ENCODE measurements at regions not wholly inside any gene's neighbourhood (a gene's known extent, or its start where the extent isn't known, plus 50 kb on each side); places are given as distances from the start of the nearest gene placed in this dataset.

DNA sequence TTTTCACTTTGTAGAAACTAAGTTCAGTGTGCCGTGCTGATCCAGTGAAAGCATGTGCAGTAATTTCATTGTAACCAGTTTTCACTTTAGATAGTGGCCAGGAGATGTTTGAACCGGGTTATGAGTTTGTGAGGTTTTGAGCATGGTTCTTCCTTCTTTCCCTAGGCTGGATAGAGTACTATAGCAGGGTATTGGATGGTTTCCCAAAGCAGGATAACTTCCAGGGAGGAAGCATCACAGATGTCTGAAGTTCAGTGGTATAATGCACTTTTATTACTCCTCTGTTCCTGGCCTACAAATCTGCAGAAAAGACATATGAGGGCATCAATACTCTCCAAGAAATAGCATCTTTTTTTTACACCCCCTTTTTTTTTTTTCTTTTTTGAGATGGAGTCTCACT lies 823.1 kb downstream of the USP25 start:
- DNase-seq (ENCODE audit: insufficient read length) (no peak), FAIRE-seq (no peak)
- no peak for TF ChIP-seq POLR2AphosphoS5 (IDR thresholded peaks at IDR 0.05; ENCODE audit: low read depth, low read length)
- no peak for TF ChIP-seq TAF1 (IDR thresholded peaks at IDR 0.05; ENCODE audit: borderline replicate concordance, low read depth, low read length)
- no peak for TF ChIP-seq POLR2A (IDR thresholded peaks at IDR 0.05; ENCODE audit: low read depth, low read length)

- TF ChIP-seq POLR2AphosphoS5 (IDR thresholded peaks at IDR 0.05; ENCODE audit: low read depth, low read length): no peak
- TF ChIP-seq TAF1 (IDR thresholded peaks at IDR 0.05; ENCODE audit: borderline replicate concordance, low read depth, low read length): no peak
- TF ChIP-seq POLR2A (IDR thresholded peaks at IDR 0.05; ENCODE audit: low read depth, low read length): no peak
- FAIRE-seq: no peak
These were observed 824.7 kb downstream of the USP25 start for GRCh38 chr21:16554503-16554902.

GRCh38 chr21:16563116-16563515 lies 833.3 kb downstream of the USP25 start:
- DNase-seq (ENCODE audit: insufficient read length) (no peak), FAIRE-seq (no peak)
- TF ChIP-seq POLR2A (IDR thresholded peaks at IDR 0.05; ENCODE audit: low read depth, low read length) (no peak), POLR2AphosphoS5 (IDR thresholded peaks at IDR 0.05; ENCODE audit: low read depth, low read length) (no peak), TAF1 (IDR thresholded peaks at IDR 0.05; ENCODE audit: borderline replicate concordance, low read depth, low read length) (no peak)

More at GRCh38 chr21:16554503-16554902, 824.7 kb downstream of the USP25 start:
- DNase-seq (ENCODE audit: insufficient read length): no peak

DNA sequence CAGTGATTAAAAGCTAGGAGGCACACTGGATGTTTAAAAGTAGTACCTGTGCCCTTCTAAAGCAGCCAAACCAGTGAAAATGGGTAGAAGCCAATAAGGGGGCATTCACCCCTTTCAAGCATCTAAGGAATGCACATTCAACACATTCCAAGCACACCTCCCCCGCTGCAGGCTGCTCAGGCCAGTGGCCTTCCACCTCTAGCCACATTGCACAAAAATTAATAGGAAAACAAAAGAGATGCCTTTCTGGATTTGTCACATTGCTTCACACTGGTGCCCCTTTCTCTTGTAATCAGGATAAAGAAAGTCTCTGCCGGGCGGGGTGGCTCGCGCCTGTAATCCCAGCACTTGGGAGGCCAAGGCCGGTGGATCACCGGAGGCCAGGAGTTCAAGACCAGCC lies 834.0 kb downstream of the USP25 start:
- no peak for DNase-seq (ENCODE audit: insufficient read length)
- FAIRE-seq: no peak
- TF ChIP-seq TAF1 (IDR thresholded peaks at IDR 0.05; ENCODE audit: borderline replicate concordance, low read depth, low read length) (no peak), POLR2AphosphoS5 (IDR thresholded peaks at IDR 0.05; ENCODE audit: low read depth, low read length) (no peak), POLR2A (IDR thresholded peaks at IDR 0.05; ENCODE audit: low read depth, low read length) (no peak)

DNA sequence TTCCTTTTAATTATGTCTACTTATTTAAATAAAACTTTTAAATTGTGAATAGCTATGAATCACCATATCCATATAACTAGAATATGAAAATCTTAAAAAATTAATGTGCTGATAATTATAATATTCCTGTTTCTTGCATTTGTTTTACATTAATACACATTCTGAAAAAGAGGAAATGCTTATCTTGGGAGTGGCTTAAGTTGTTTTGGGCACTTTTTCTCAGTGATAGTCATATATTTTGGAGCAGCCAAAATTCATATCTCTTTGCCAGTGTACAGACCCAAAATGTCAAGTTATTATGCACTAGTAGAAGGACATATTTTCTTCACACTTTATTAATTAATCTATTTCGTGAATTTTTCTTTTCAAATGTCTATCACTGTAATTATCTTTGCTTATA lies 838.5 kb downstream of the USP25 start:
- FAIRE-seq: no peak

GRCh38 chr21:16568661-16569060 lies 838.9 kb downstream of the USP25 start:
- TF ChIP-seq TAF1 (IDR thresholded peaks at IDR 0.05; ENCODE audit: borderline replicate concordance, low read depth, low read length): no peak
- no peak for TF ChIP-seq POLR2A (IDR thresholded peaks at IDR 0.05; ENCODE audit: low read depth, low read length)
- TF ChIP-seq POLR2AphosphoS5 (IDR thresholded peaks at IDR 0.05; ENCODE audit: low read depth, low read length): no peak
- FAIRE-seq (no peak), DNase-seq (ENCODE audit: insufficient read length) (no peak)

More for the DNA sequence above, 838.5 kb downstream of the USP25 start:
- TF ChIP-seq POLR2A (IDR thresholded peaks at IDR 0.05; ENCODE audit: low read depth, low read length): no peak
- no peak for TF ChIP-seq TAF1 (IDR thresholded peaks at IDR 0.05; ENCODE audit: borderline replicate concordance, low read depth, low read length)
- no peak for TF ChIP-seq POLR2AphosphoS5 (IDR thresholded peaks at IDR 0.05; ENCODE audit: low read depth, low read length)
- no peak for DNase-seq (ENCODE audit: insufficient read length)

DNA sequence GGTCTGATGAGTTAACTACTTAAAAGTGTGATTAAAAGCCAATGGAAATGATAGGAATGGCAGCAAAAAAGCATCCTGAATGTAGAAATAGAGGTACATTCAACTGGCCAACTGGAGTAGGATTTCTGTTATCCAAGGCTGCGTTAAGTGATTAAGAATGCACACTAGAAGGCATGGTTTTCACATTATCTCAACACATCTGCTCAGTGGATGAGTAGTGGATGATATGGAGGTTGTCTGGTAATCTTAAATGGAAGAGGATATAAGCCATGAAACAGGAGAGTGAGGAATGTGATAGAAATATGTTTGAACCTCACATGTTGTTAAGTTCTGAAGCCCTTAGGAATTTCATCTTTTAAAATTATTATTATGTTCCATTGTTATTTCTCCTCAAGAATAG lies 839.9 kb downstream of the USP25 start:
- TF ChIP-seq TAF1 (IDR thresholded peaks at IDR 0.05; ENCODE audit: borderline replicate concordance, low read depth, low read length) (no peak), POLR2A (IDR thresholded peaks at IDR 0.05; ENCODE audit: low read depth, low read length) (no peak), POLR2AphosphoS5 (IDR thresholded peaks at IDR 0.05; ENCODE audit: low read depth, low read length) (no peak)
- FAIRE-seq: no peak
- DNase-seq (ENCODE audit: insufficient read length): no peak

DNA sequence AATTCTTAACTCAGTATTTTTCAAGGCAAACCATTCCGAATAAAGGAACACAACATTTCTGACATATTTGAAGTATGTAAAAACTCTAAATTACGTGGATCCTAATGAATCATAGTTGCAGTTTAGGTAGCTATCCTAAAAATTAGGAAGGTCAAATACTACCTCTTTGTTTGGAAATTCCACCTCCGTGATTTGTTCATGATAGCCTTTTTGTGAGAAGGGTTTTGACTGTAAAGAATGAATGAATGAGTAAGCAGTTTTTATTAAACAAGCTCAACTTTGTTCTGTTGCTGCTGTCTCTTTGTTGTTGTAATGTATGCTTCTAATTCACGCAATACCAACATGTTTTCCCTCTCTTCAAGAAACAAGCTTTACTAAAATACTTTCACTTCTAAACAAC lies 840.4 kb downstream of the USP25 start:
- FAIRE-seq: no peak
- TF ChIP-seq POLR2AphosphoS5 (IDR thresholded peaks at IDR 0.05; ENCODE audit: low read depth, low read length): no peak
- no peak for TF ChIP-seq POLR2A (IDR thresholded peaks at IDR 0.05; ENCODE audit: low read depth, low read length)
- TF ChIP-seq TAF1 (IDR thresholded peaks at IDR 0.05; ENCODE audit: borderline replicate concordance, low read depth, low read length): no peak
- no peak for DNase-seq (ENCODE audit: insufficient read length)

DNA sequence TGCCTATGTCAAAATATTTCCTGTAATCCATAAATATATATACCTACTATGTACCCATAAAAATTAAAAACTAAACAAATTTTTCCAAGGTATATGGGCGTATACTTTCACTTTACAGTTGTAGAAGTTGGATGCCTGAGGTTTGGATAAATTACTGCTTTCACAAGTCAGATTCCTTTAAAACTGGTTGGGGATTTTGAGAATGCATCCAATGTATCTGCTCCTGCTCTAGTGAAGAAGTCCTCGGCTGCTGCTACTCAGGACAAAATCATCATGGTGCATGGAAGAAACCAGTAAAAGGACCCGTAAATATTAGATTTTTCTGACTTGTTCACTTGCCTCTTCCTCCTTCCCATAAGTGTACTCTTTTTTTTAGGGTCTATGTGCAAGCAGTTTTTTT lies 841.1 kb downstream of the USP25 start:
- DNase-seq (ENCODE audit: insufficient read length): no peak
- TF ChIP-seq TAF1 (IDR thresholded peaks at IDR 0.05; ENCODE audit: borderline replicate concordance, low read depth, low read length): no peak
- no peak for TF ChIP-seq POLR2A (IDR thresholded peaks at IDR 0.05; ENCODE audit: low read depth, low read length)
- no peak for TF ChIP-seq POLR2AphosphoS5 (IDR thresholded peaks at IDR 0.05; ENCODE audit: low read depth, low read length)
- FAIRE-seq: no peak

- FAIRE-seq (no peak), DNase-seq (ENCODE audit: insufficient read length) (no peak)
- TF ChIP-seq POLR2AphosphoS5 (IDR thresholded peaks at IDR 0.05; ENCODE audit: low read depth, low read length): no peak
- no peak for TF ChIP-seq TAF1 (IDR thresholded peaks at IDR 0.05; ENCODE audit: borderline replicate concordance, low read depth, low read length)
- no peak for TF ChIP-seq POLR2A (IDR thresholded peaks at IDR 0.05; ENCODE audit: low read depth, low read length)
These were observed 841.8 kb downstream of the USP25 start for GRCh38 chr21:16571594-16571993.

- FAIRE-seq (no peak), DNase-seq (ENCODE audit: insufficient read length) (no peak)
- TF ChIP-seq POLR2A (IDR thresholded peaks at IDR 0.05; ENCODE audit: low read depth, low read length): no peak
- no peak for TF ChIP-seq TAF1 (IDR thresholded peaks at IDR 0.05; ENCODE audit: borderline replicate concordance, low read depth, low read length)
- no peak for TF ChIP-seq POLR2AphosphoS5 (IDR thresholded peaks at IDR 0.05; ENCODE audit: low read depth, low read length)
These were observed 842.2 kb downstream of the USP25 start for GRCh38 chr21:16572032-16572431.

DNA sequence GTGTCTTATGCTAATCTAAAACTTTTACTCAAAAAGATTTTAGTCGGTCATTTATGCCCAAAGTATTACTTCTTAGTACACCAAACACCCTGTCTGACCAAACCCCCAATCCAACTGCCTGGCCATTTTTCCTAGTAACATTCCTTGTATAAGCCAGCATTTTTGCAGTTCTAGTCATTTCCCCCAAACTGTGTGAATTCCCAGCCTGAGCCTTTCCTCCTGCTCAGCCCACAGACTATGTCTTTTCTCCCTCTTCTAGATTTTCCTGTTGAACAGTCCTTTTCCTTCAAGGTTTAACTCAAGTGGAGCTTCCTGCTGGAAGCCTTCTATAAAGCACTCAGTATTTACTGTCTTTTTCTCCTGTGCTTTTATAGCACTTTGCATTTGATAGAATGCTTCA lies 843.8 kb downstream of the USP25 start:
- TF ChIP-seq POLR2A (IDR thresholded peaks at IDR 0.05; ENCODE audit: low read depth, low read length) (no peak), POLR2AphosphoS5 (IDR thresholded peaks at IDR 0.05; ENCODE audit: low read depth, low read length) (no peak), TAF1 (IDR thresholded peaks at IDR 0.05; ENCODE audit: borderline replicate concordance, low read depth, low read length) (no peak)
- no peak for FAIRE-seq
- DNase-seq (ENCODE audit: insufficient read length): no peak

DNA sequence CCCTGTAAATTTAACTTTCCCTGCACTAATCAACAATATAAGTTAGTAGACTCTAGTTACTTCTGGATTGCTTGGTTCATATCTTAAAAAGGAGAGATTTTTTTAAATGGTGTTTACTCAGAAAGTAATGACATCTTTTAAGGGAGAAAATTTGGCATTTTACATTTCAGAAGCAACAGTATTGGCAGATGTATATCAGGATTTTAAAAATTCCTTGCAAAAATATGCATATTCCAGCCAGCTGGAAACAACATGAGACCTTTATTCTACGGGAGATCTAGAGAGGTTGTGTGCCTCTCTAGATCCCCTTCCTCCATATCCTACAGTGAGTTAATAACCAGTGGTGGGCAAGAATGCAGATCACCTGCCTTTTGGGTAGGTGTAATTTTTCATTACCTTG lies 848.2 kb downstream of the USP25 start:
- DNase-seq (ENCODE audit: insufficient read length) (no peak), FAIRE-seq (no peak)
- TF ChIP-seq POLR2A (IDR thresholded peaks at IDR 0.05; ENCODE audit: low read depth, low read length): no peak
- no peak for TF ChIP-seq POLR2AphosphoS5 (IDR thresholded peaks at IDR 0.05; ENCODE audit: low read depth, low read length)
- no peak for TF ChIP-seq TAF1 (IDR thresholded peaks at IDR 0.05; ENCODE audit: borderline replicate concordance, low read depth, low read length)

Measured in GM12892 (cell line).